OCI-LY7 (cell line): ENCODE measurements at regions not wholly inside any gene's neighbourhood (a gene's known extent, or its start where the extent isn't known, plus 50 kb on each side); places are given as distances from the start of the nearest gene placed in this dataset.

Experiments
- BruUV-seq: library from RNA; stranded (reverse); fragments of 400-500 nt; replicated peaks from 2 replicates; lab custom pipeline; 2021; lab: Mats Ljungman, UMichigan
- CTCF ChIA-PET: fragments of 300-600 bp; sonication (Branson Sonifier 250); formaldehyde crosslinking; loops from one replicate; lab custom pipeline; 2022; ENCODE audit warnings: antibody characterized with exemption; ENCODE audit not compliant: unreplicated experiment; lab: Charles Lee
- POLR2A ChIA-PET: fragments of 300-600 bp; sonication (Branson Sonifier 250); formaldehyde crosslinking; loops from one replicate; lab custom pipeline; 2022; ENCODE audit warnings: antibody characterized with exemption; lab: Charles Lee
- DNase-seq: peaks from one replicate; pipeline ENCODE4 v3.0.0-alpha.2; 2015; ENCODE audit warnings: low spot score
- H2AFZ ChIP-seq: fragments of 200-600 bp; sonication (generic), shearing (Covaris generic); 2 replicates; pipeline ENCODE4 v1.6.1; 2014; ENCODE audit warnings: mild to moderate bottlenecking, antibody characterized with exemption, low read length, moderate library complexity
- H3K27ac ChIP-seq: fragments of 200-600 bp; sonication (generic); 2 replicates; pipeline ENCODE4 v1.5.1; 2014; ENCODE audit warnings: mixed run types, low read depth, mild to moderate bottlenecking, moderate library complexity, low read length, inconsistent platforms; ENCODE audit not compliant: poor library complexity, severe bottlenecking
- H3K36me3 ChIP-seq: fragments of 200-600 bp; sonication (generic); 2 replicates; pipeline ENCODE4 v1.6.1; 2014; ENCODE audit warnings: mild to moderate bottlenecking, antibody characterized with exemption, low read length, moderate library complexity, mixed read lengths; ENCODE audit not compliant: insufficient read depth
- H3K4me1 ChIP-seq: fragments of 200-600 bp; sonication (generic); 2 replicates; pipeline ENCODE4 v1.5.1; 2014; ENCODE audit warnings: mild to moderate bottlenecking, low read length; ENCODE audit not compliant: insufficient read depth, poor library complexity, severe bottlenecking
- H3K4me2 ChIP-seq: fragments of 200-600 bp; sonication (generic); 2 replicates; pipeline ENCODE4 v1.6.1; 2014; ENCODE audit warnings: mild to moderate bottlenecking, low read length
- H3K4me3 ChIP-seq: fragments of 200-600 bp; sonication (generic); 2 replicates; pipeline ENCODE4 v1.5.1; 2014; ENCODE audit warnings: mild to moderate bottlenecking, low read depth, low read length; ENCODE audit not compliant: poor library complexity, severe bottlenecking
- H3K79me2 ChIP-seq: fragments of 200-600 bp; sonication (generic); 2 replicates; pipeline ENCODE4 v1.6.1; 2016; ENCODE audit warnings: low read depth, mild to moderate bottlenecking, low read length, moderate library complexity, mixed read lengths; ENCODE audit not compliant: insufficient read depth
- H3K9me2 ChIP-seq: fragments of 200-600 bp; sonication (generic); 2 replicates; pipeline ENCODE4 v1.6.1; 2016; ENCODE audit warnings: mild to moderate bottlenecking, low read length, mixed read lengths; ENCODE audit not compliant: insufficient read depth
- H3K9me3 ChIP-seq: fragments of 200-600 bp; sonication (generic); 2 replicates; pipeline ENCODE4 v1.6.1; 2014; ENCODE audit warnings: mild to moderate bottlenecking, mixed run types, low read length, mixed read lengths
- H4K20me1 ChIP-seq: fragments of 200-600 bp; sonication (generic); 2 replicates; pipeline ENCODE4 v1.6.1; 2014; ENCODE audit warnings: mild to moderate bottlenecking, antibody characterized with exemption, low read length, moderate library complexity, mixed read lengths; ENCODE audit not compliant: insufficient read depth
- CTCF ChIP-seq: fragments of 200-600 bp; sonication (generic); conservative IDR thresholded peaks from 2 replicates; pipeline ENCODE4 v1.5.1; 2014; ENCODE audit warnings: mild to moderate bottlenecking, antibody characterized with exemption, low read length, moderate library complexity, mixed read lengths
- EZH2phosphoT487 ChIP-seq: fragments of 200-600 bp; sonication (generic); IDR thresholded peaks from 2 replicates; pipeline ENCODE4 v1.6.1; 2018; ENCODE audit warnings: low read depth, borderline replicate concordance, mild to moderate bottlenecking, mixed run types, antibody characterized with exemption, low read length, moderate library complexity, mixed read lengths
- intact Hi-C: fragments of 100-400 bp; cut with micrococcal nuclease; formaldehyde crosslinking; loops from one replicate; pipeline ENCODE4 v1.10.0; 2022; ENCODE audit not compliant: unreplicated experiment

- no peaks in the 10 kb centered on the region for H3K79me2 ChIP-seq
- H3K36me3 ChIP-seq: no peaks in the 10 kb centered on the region
- no peaks in the 10 kb centered on the region for H4K20me1 ChIP-seq
- ChIA-PET CTCF (no interaction called here), POLR2A (no interaction called here)
- H3K4me1 ChIP-seq: no peaks in the 10 kb centered on the region
- no peak overlapping the region for H3K4me2 ChIP-seq
- no peak overlapping the region for H3K4me3 ChIP-seq
- intact Hi-C loops: no loop called here
- H3K9me3 ChIP-seq: no peaks in the 10 kb centered on the region
- no TSS peak for BruUV-seq
- no peak for TF ChIP-seq EZH2phosphoT487
- no peak for TF ChIP-seq CTCF
- no peak for DNase-seq
- no peak overlapping the region for H2AFZ ChIP-seq
- no peak overlapping the region for H3K27ac ChIP-seq
- no peaks in the 10 kb centered on the region for H3K9me2 ChIP-seq
Observed at GRCh38 chr3:22496641-22497040, 706.5 kb upstream of the UBE2E2 start.

- Histone ChIP-seq H2AFZ (no peak overlapping the region), H3K4me2 (no peak overlapping the region), H3K36me3 (no peaks in the 10 kb centered on the region), H3K4me1 (no peaks in the 10 kb centered on the region), H4K20me1 (no peaks in the 10 kb centered on the region), H3K79me2 (no peaks in the 10 kb centered on the region), H3K9me3 (no peaks in the 10 kb centered on the region), H3K27ac (no peak overlapping the region), H3K9me2 (no peaks in the 10 kb centered on the region), H3K4me3 (no peak overlapping the region)
- BruUV-seq: no TSS peak
- TF ChIP-seq EZH2phosphoT487 (no peak), CTCF (no peak)
- CTCF ChIA-PET: no interaction called here
- intact Hi-C loops: no loop called here
- POLR2A ChIA-PET: no interaction called here
- DNase-seq: no peak
Observed at GRCh38 chr3:22506871-22507270, 696.3 kb upstream of the UBE2E2 start.

GRCh38 chr3:22507709-22508108 is 695.4 kb upstream of the UBE2E2 start:
- Histone ChIP-seq H3K27ac (no peak overlapping the region), H2AFZ (no peak overlapping the region), H3K4me1 (no peaks in the 10 kb centered on the region), H3K9me3 (no peaks in the 10 kb centered on the region), H3K4me2 (no peak overlapping the region), H3K36me3 (no peaks in the 10 kb centered on the region), H3K9me2 (no peaks in the 10 kb centered on the region), H4K20me1 (no peaks in the 10 kb centered on the region), H3K4me3 (no peak overlapping the region), H3K79me2 (no peaks in the 10 kb centered on the region)
- intact Hi-C loops: no loop called here
- CTCF ChIA-PET: no interaction called here
- no peak for TF ChIP-seq CTCF
- no peak for TF ChIP-seq EZH2phosphoT487
- POLR2A ChIA-PET: interaction anchor here (0.6 kb wide), 1 partner anchor 216 kb away, joined by 3 read pairs; no protein-coding TSS in a partner anchor
- no peak for DNase-seq
- BruUV-seq: no TSS peak
